ENCODE measurements at regions not wholly inside any gene's neighbourhood (a gene's known extent, or its start where the extent isn't known, plus 50 kb on each side); places are given as distances from the start of the nearest gene placed in this dataset.

- DNase-seq: no peak
Measured at GRCh38 chr6:163940705-163941623, 526.4 kb downstream of the QKI start.

GRCh38 chr6:163937071-163937470, 522.6 kb downstream of the QKI start:
- DNase-seq: no peak

GRCh38 chr6:163935158-163935762, 520.7 kb downstream of the QKI start:
- DNase-seq: no peak

GRCh38 chr6:163930012-163930411, 515.5 kb downstream of the QKI start:
- DNase-seq: no peak

GRCh38 chr6:163929538-163929937, 515.0 kb downstream of the QKI start:
- DNase-seq: no peak

- DNase-seq: no peak
Measured at GRCh38 chr6:163926642-163927041, 512.1 kb downstream of the QKI start.

GRCh38 chr6:163925839-163926238, 511.3 kb downstream of the QKI start:
- no peak for DNase-seq

- DNase-seq: no peak
Measured at GRCh38 chr6:163923658-163924411, 509.3 kb downstream of the QKI start.

- DNase-seq: no peak
Measured at GRCh38 chr6:163922562-163922961, 508.0 kb downstream of the QKI start.

- DNase-seq: no peak
Measured at GRCh38 chr6:163919652-163920051, 505.1 kb downstream of the QKI start.

GRCh38 chr6:163916315-163917081, 502.0 kb downstream of the QKI start:
- DNase-seq: peak; percentile 9

GRCh38 chr6:163915131-163915530, 500.6 kb downstream of the QKI start:
- DNase-seq: no peak

- no peak for DNase-seq
Measured at GRCh38 chr6:163913045-163913444, 498.5 kb downstream of the QKI start.

GRCh38 chr6:163906006-163906710, 491.6 kb downstream of the QKI start:
- DNase-seq: no peak

GRCh38 chr6:163904186-163904585, 489.7 kb downstream of the QKI start:
- no peak for DNase-seq

GRCh38 chr6:163903541-163903940, 489.0 kb downstream of the QKI start:
- DNase-seq: no peak

- DNase-seq: no peak
Measured at GRCh38 chr6:163902993-163903392, 488.5 kb downstream of the QKI start.

GRCh38 chr6:163901681-163902080, 487.2 kb downstream of the QKI start:
- DNase-seq: no peak

GRCh38 chr6:163900570-163900969, 486.1 kb downstream of the QKI start:
- DNase-seq: no peak

GRCh38 chr6:163897669-163898068, 483.2 kb downstream of the QKI start:
- DNase-seq: no peak

- no peak for DNase-seq
Measured at GRCh38 chr6:163897030-163897429, 482.5 kb downstream of the QKI start.

GRCh38 chr6:163895162-163895561, 480.6 kb downstream of the QKI start:
- DNase-seq: no peak
